HEK293T (cell line): ENCODE measurements at regions not wholly inside any gene's neighbourhood (a gene's known extent, or its start where the extent isn't known, plus 50 kb on each side); places are given as distances from the start of the nearest gene placed in this dataset.

Experiments used
- ARNT ChIP-seq: fragments of 450-650 bp; IDR thresholded peaks from 2 replicates; pipeline ENCODE4 v1.6.1; 2017; ENCODE audit warnings: mild to moderate bottlenecking
- BHLHE40 ChIP-seq: fragments of 450-650 bp; IDR thresholded peaks from 2 replicates; pipeline ENCODE4 v1.6.1; 2016; ENCODE audit warnings: mild to moderate bottlenecking, moderate library complexity, borderline replicate concordance
- ELF4 ChIP-seq: fragments of 450-650 bp; IDR thresholded peaks from 2 replicates; pipeline ENCODE4 v1.6.1; 2017; ENCODE audit warnings: antibody characterized with exemption
- FOXA1 ChIP-seq: fragments of 450-650 bp; IDR thresholded peaks from 2 replicates; pipeline ENCODE4 v1.6.1; 2016; ENCODE audit warnings: mild to moderate bottlenecking
- FOXK2 ChIP-seq: fragments of 450-650 bp; IDR thresholded peaks from 2 replicates; pipeline ENCODE4 v1.6.1; 2016; ENCODE audit warnings: mild to moderate bottlenecking
- FOXM1 ChIP-seq: fragments of 450-650 bp; IDR thresholded peaks from 2 replicates; pipeline ENCODE4 v1.6.1; 2017; ENCODE audit warnings: mild to moderate bottlenecking, borderline replicate concordance
- HDGF ChIP-seq: fragments of 450-650 bp; IDR thresholded peaks from 2 replicates; pipeline ENCODE4 v1.6.1; 2017; ENCODE audit warnings: antibody characterized with exemption, borderline replicate concordance
- L3MBTL2 ChIP-seq: fragments of 450-650 bp; conservative IDR thresholded peaks from 2 replicates; pipeline ENCODE4 v1.6.1; 2016; ENCODE audit warnings: mild to moderate bottlenecking
- LEF1 ChIP-seq: fragments of 450-650 bp; IDR thresholded peaks from 2 replicates; pipeline ENCODE4 v1.6.1; 2017; ENCODE audit warnings: mild to moderate bottlenecking, borderline replicate concordance
- NFRKB ChIP-seq: fragments of 450-650 bp; IDR thresholded peaks from 2 replicates; pipeline ENCODE4 v1.6.1; 2016; ENCODE audit warnings: mild to moderate bottlenecking, moderate library complexity
- SP1 ChIP-seq: fragments of 450-650 bp; IDR thresholded peaks from 2 replicates; pipeline ENCODE4 v1.6.1; 2017
- SUZ12 ChIP-seq: fragments of 450-650 bp; IDR thresholded peaks from 2 replicates; pipeline ENCODE4 v1.6.1; 2016; ENCODE audit warnings: mild to moderate bottlenecking

- TF ChIP-seq HDGF (no peak), FOXK2 (no peak), ELF4 (no peak), FOXM1 (no peak), SP1 (no peak), FOXA1 (no peak), L3MBTL2 (no peak), BHLHE40 (no peak), LEF1 (no peak), NFRKB (no peak), SUZ12 (no peak), ARNT (no peak)
Observed at GRCh38 chr16:58933186-58933585, 199.1 kb upstream of the GOT2 start.
